H9 (cell line): ENCODE measurements at regions not wholly inside any gene's neighbourhood (a gene's known extent, or its start where the extent isn't known, plus 50 kb on each side); places are given as distances from the start of the nearest gene placed in this dataset.

ENCODE experiments used
- DNase-seq: peaks from one replicate; pipeline ENCODE4 v3.0.0-alpha.2; 2017
- H2AFZ ChIP-seq: one replicate; pipeline ENCODE4 v1.6.1; 2013; ENCODE audit warnings: mild to moderate bottlenecking, low read length, control low read depth, moderate library complexity
- H2AK5ac ChIP-seq: 2 replicates; pipeline ENCODE4 v1.6.1; 2013; ENCODE audit warnings: low read length, control low read depth, mixed read lengths; ENCODE audit not compliant: insufficient read length
- H2BK120ac ChIP-seq: one replicate; pipeline ENCODE4 v1.6.1; 2013; ENCODE audit warnings: low read depth, mild to moderate bottlenecking, low read length, control low read depth, inconsistent platforms; ENCODE audit not compliant: poor library complexity, severe bottlenecking
- H2BK12ac ChIP-seq: 2 replicates; pipeline ENCODE4 v1.6.1; 2013; ENCODE audit warnings: low read length, control low read depth, mixed read lengths, low read depth; ENCODE audit not compliant: insufficient read length
- H2BK15ac ChIP-seq: 2 replicates; pipeline ENCODE4 v1.6.1; 2013; ENCODE audit warnings: low read depth, low read length, control low read depth
- H2BK20ac ChIP-seq: one replicate; pipeline ENCODE4 v1.6.1; 2013; ENCODE audit warnings: low read depth, mild to moderate bottlenecking, low read length, control low read depth, inconsistent platforms; ENCODE audit not compliant: poor library complexity, severe bottlenecking
- H2BK5ac ChIP-seq: 2 replicates; pipeline ENCODE4 v1.6.1; 2013; ENCODE audit warnings: low read length, control low read depth, mixed read lengths; ENCODE audit not compliant: insufficient read length
- H3K14ac ChIP-seq: 2 replicates; pipeline ENCODE4 v1.6.1; 2013; ENCODE audit warnings: low read length, control low read depth; ENCODE audit not compliant: insufficient read depth
- H3K18ac ChIP-seq: 2 replicates; pipeline ENCODE4 v1.6.1; 2013; ENCODE audit warnings: low read depth, mild to moderate bottlenecking, mixed read lengths, low read length, control low read depth; ENCODE audit not compliant: insufficient read length
- H3K23ac ChIP-seq: 2 replicates; pipeline ENCODE4 v1.6.1; 2013; ENCODE audit warnings: low read length, control low read depth, mixed read lengths, low read depth; ENCODE audit not compliant: insufficient read length
- H3K23me2 ChIP-seq: 2 replicates; pipeline ENCODE4 v1.6.1; 2013; ENCODE audit warnings: low read depth, mild to moderate bottlenecking, mixed read lengths, low read length, control low read depth; ENCODE audit not compliant: insufficient read length, poor library complexity, severe bottlenecking
- H3K27ac ChIP-seq: 2 replicates; pipeline ENCODE4 v1.5.1; 2013; ENCODE audit warnings: low read length, control low read depth, mixed read lengths, low read depth; ENCODE audit not compliant: insufficient read length
- H3K27me3 ChIP-seq: 2 replicates; pipeline ENCODE4 v1.6.1; 2013; ENCODE audit warnings: low read length, control low read depth, inconsistent platforms; ENCODE audit not compliant: insufficient read depth
- H3K4ac ChIP-seq: 2 replicates; pipeline ENCODE4 v1.6.1; 2013; ENCODE audit warnings: low read depth, mild to moderate bottlenecking, control low read depth, inconsistent platforms, low read length, moderate library complexity
- H3K4me1 ChIP-seq: 2 replicates; pipeline ENCODE4 v1.6.1; 2013; ENCODE audit warnings: low read length, control low read depth, inconsistent platforms; ENCODE audit not compliant: insufficient read depth
- H3K4me2 ChIP-seq: 2 replicates; pipeline ENCODE4 v1.6.1; 2013; ENCODE audit warnings: low read length, control low read depth, mixed read lengths; ENCODE audit not compliant: insufficient read length, insufficient read depth
- H3K56ac ChIP-seq: 2 replicates; pipeline ENCODE4 v1.6.1; 2013; ENCODE audit warnings: low read depth, mild to moderate bottlenecking, mixed read lengths, low read length, control low read depth; ENCODE audit not compliant: insufficient read length
- H3K79me1 ChIP-seq: 2 replicates; pipeline ENCODE4 v1.6.1; 2013; ENCODE audit warnings: low read depth, mild to moderate bottlenecking, moderate library complexity, low read length, control low read depth, inconsistent platforms; ENCODE audit not compliant: insufficient read depth, poor library complexity, severe bottlenecking
- H3K79me2 ChIP-seq: 2 replicates; pipeline ENCODE4 v1.6.1; 2013; ENCODE audit warnings: low read length, control low read depth, inconsistent platforms; ENCODE audit not compliant: insufficient read depth
- H3K9ac ChIP-seq: 2 replicates; pipeline ENCODE4 v1.6.1; 2013; ENCODE audit warnings: low read length, control low read depth, mixed read lengths; ENCODE audit not compliant: insufficient read length; ENCODE audit errors: extremely low read depth
- H3K9me3 ChIP-seq: one replicate; pipeline ENCODE4 v1.6.1; 2013; ENCODE audit warnings: low read depth, low read length, inconsistent platforms; ENCODE audit not compliant: control insufficient read depth
- H3T11ph ChIP-seq: one replicate; pipeline ENCODE4 v1.6.1; 2013; ENCODE audit warnings: mild to moderate bottlenecking, low read length, control low read depth, inconsistent platforms
- H4K20me1 ChIP-seq: one replicate; pipeline ENCODE4 v1.6.1; 2013; ENCODE audit not compliant: control insufficient read depth, insufficient read length, insufficient read depth
- H4K5ac ChIP-seq: 2 replicates; pipeline ENCODE4 v1.6.1; 2013; ENCODE audit warnings: low read depth, mild to moderate bottlenecking, mixed read lengths, low read length, control low read depth; ENCODE audit not compliant: insufficient read length
- H4K8ac ChIP-seq: replicated peaks from 2 replicates; pipeline ENCODE4 v1.6.1; 2013; ENCODE audit warnings: low read length, control low read depth, mixed read lengths, low read depth; ENCODE audit not compliant: insufficient read length
- H4K91ac ChIP-seq: 2 replicates; pipeline ENCODE4 v1.6.1; 2013; ENCODE audit warnings: low read depth, mild to moderate bottlenecking, moderate library complexity, mixed read lengths, low read length, control low read depth; ENCODE audit not compliant: insufficient read length
- H3K27ac Mint-ChIP-seq, 3 experiments: 2 replicates in 2 of 3; 3 replicates in 1 of 3; pipeline ENCODE4 v1.8.0; 2020 to 2021; ENCODE audit warnings: mixed read lengths in 3 of 3, mild to moderate bottlenecking in 1 of 3, moderate library complexity in 1 of 3
- H3K27me3 Mint-ChIP-seq: 2 replicates; pipeline ENCODE4 v1.8.0; 2021; ENCODE audit warnings: low read depth, mild to moderate bottlenecking, moderate library complexity, mixed read lengths
- H3K36me3 Mint-ChIP-seq, 3 experiments: 2 replicates in 2 of 3; 3 replicates in 1 of 3; pipeline ENCODE4 v1.8.0; 2020 to 2021; ENCODE audit warnings: low read depth in 3 of 3, mixed read lengths in 3 of 3; ENCODE audit not compliant: insufficient read depth in 1 of 3
- H3K4me1 Mint-ChIP-seq, 2 experiments: 2 replicates each; pipeline ENCODE4 v1.8.0; 2020; ENCODE audit warnings: mixed read lengths in 2 of 2
- H3K4me3 Mint-ChIP-seq, 2 experiments: 2 replicates in 1 of 2; 3 replicates in 1 of 2; pipeline ENCODE4 v1.8.0; 2020 to 2021; ENCODE audit warnings: mild to moderate bottlenecking in 2 of 2, mixed read lengths in 2 of 2, moderate library complexity in 1 of 2
- H3K9me3 Mint-ChIP-seq, 2 experiments: 2 replicates in 1 of 2; 3 replicates in 1 of 2; pipeline ENCODE4 v1.8.0; 2020; ENCODE audit warnings: mild to moderate bottlenecking in 2 of 2, mixed read lengths in 2 of 2, moderate library complexity in 1 of 2
- WGBS: extraction: QIAGEN DNeasy Blood & Tissue Kit; methylation state at CpG from one replicate; pipeline ENCODE4 v1.1.7; 2013; ENCODE audit warnings: missing lambda C conversion rate, low lambda C conversion rate, mixed read lengths; ENCODE audit not compliant: insufficient read length; ENCODE audit errors: extremely low coverage; 5-methylcytosine and 5-hydroxymethylcytosine counted together
- TF ChIP-seq, protein P1 (sequence below): fragments of 200-600 bp; sonication (generic); conservative IDR thresholded peaks from 3 replicates; pipeline ENCODE4 v1.8.0; 2021; ENCODE audit warnings: antibody characterized with exemption, mild to moderate bottlenecking

DNA sequence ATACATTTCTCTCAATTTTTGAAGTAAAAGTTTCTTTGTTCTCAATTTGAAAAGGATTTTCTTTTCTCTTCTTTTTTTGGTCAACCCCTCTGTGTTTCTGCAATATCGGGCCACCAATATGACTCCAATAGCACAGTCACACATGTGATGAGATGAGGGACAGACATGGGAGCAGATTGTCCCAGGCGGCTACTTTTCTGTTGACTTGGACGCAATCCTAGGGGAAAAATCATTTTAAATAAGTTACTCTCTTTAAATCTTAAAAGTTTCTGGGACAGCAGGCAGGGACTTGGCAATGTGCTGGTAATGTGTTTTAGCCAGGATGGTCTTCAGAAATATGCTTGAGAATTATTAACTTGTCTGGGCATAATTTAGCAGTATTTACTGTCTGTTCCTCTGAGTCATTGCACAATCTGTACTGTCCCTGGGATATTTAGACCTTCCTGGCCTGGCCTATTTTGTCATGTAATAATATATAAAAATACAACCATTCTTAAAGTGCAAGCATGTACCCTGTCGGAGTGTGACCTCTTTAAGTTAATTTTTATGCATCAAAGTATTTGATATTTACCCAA is 388.5 kb upstream of the FANCL start:
- no peak overlapping the region for H2BK120ac ChIP-seq
- no peak overlapping the region for H3K4me2 ChIP-seq
- H3K23ac ChIP-seq, result no peak overlapping the region
- H3K4me3 Mint-ChIP-seq, result no peak overlapping the region
- no peak overlapping the region for H3K14ac ChIP-seq
- no peak overlapping the region for H3T11ph ChIP-seq
- no peak overlapping the region for H3K9ac ChIP-seq
- WGBS, result no CpG with 5 or more reads among the region's 4 CpGs
- H2AK5ac ChIP-seq, result no peak overlapping the region
- peak overlapping the region in 1 of 3 experiments; percentile 54; a peak in 1 of 7 replicates for H3K27ac Mint-ChIP-seq
- no peaks in the 10 kb centered on the region for H3K27me3 Mint-ChIP-seq
- no peak overlapping the region for H3K27ac ChIP-seq
- no peak overlapping the region for H3K18ac ChIP-seq
- H2BK15ac ChIP-seq, result no peak overlapping the region
- peaks cover 14 to 18% of the 10 kb centered on the region in 2 experiments for H3K4me1 Mint-ChIP-seq
- no peak overlapping the region for H2BK5ac ChIP-seq
- no peaks in the 10 kb centered on the region for H3K79me2 ChIP-seq
- no peak overlapping the region for H2AFZ ChIP-seq
- no peak for DNase-seq
- no peaks in the 10 kb centered on the region; the same call in 1 of the 2 replicates for H3K27me3 ChIP-seq
- H3K4me1 ChIP-seq, result no peaks in the 10 kb centered on the region; the same call in 1 of the 2 replicates
- no peaks in the 10 kb centered on the region for H3K9me3 Mint-ChIP-seq
- H4K20me1 ChIP-seq, result no peaks in the 10 kb centered on the region
- no peak overlapping the region for H3K56ac ChIP-seq
- H3K4ac ChIP-seq, result no peak overlapping the region
- H2BK12ac ChIP-seq, result no peak overlapping the region
- no peaks in the 10 kb centered on the region for H3K79me1 ChIP-seq
- H4K5ac ChIP-seq, result no peak overlapping the region
- H3K36me3 Mint-ChIP-seq, result no peaks in the 10 kb centered on the region
- H4K8ac ChIP-seq, result no peak overlapping the region
- no peak overlapping the region for H2BK20ac ChIP-seq
- no peak overlapping the region for H4K91ac ChIP-seq
- H3K23me2 ChIP-seq, result no peaks in the 10 kb centered on the region
- H3K9me3 ChIP-seq, result no peaks in the 10 kb centered on the region
- TF ChIP-seq, protein P1, sequence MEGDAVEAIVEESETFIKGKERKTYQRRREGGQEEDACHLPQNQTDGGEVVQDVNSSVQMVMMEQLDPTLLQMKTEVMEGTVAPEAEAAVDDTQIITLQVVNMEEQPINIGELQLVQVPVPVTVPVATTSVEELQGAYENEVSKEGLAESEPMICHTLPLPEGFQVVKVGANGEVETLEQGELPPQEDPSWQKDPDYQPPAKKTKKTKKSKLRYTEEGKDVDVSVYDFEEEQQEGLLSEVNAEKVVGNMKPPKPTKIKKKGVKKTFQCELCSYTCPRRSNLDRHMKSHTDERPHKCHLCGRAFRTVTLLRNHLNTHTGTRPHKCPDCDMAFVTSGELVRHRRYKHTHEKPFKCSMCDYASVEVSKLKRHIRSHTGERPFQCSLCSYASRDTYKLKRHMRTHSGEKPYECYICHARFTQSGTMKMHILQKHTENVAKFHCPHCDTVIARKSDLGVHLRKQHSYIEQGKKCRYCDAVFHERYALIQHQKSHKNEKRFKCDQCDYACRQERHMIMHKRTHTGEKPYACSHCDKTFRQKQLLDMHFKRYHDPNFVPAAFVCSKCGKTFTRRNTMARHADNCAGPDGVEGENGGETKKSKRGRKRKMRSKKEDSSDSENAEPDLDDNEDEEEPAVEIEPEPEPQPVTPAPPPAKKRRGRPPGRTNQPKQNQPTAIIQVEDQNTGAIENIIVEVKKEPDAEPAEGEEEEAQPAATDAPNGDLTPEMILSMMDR, result no peak
